Liver (tissue), 8 donors: ENCODE measurements at regions not wholly inside any gene's neighbourhood (a gene's known extent, or its start where the extent isn't known, plus 50 kb on each side); places are given as distances from the start of the nearest gene placed in this dataset.

Experiments
- DNase-seq: peaks from one replicate; pipeline ENCODE4 v3.0.0-alpha.2; 2017; ENCODE audit warnings: low spot score
- H3K27ac ChIP-seq, 2 donors: one replicate each; pipeline ENCODE4 v1.7.0; 2013; ENCODE audit warnings: inconsistent platforms in 2 of 2, low read length in 2 of 2, control low read depth in 1 of 2, low read depth in 1 of 2, mild to moderate bottlenecking in 1 of 2
- H3K27me3 ChIP-seq, 4 donors: one replicate each; pipeline versions ENCODE4 v1.6.1 to v1.7.0; 2013; ENCODE audit warnings: low read length in 3 of 4, inconsistent platforms in 1 of 4, mild to moderate bottlenecking in 1 of 4, moderate library complexity in 1 of 4; ENCODE audit not compliant: control insufficient read depth in 4 of 4, insufficient read depth in 4 of 4
- H3K36me3 ChIP-seq, 4 donors: one replicate each; pipeline versions ENCODE4 v1.6.1 to v1.7.0; 2013; ENCODE audit warnings: low read length in 3 of 4, mild to moderate bottlenecking in 3 of 4, low read depth in 1 of 4, moderate library complexity in 1 of 4; ENCODE audit not compliant: control insufficient read depth in 4 of 4, insufficient read depth in 3 of 4
- H3K4me1 ChIP-seq, 4 donors: one replicate each; pipeline versions ENCODE4 v1.6.1 to v1.7.0; 2013; ENCODE audit warnings: low read length in 3 of 4, mild to moderate bottlenecking in 3 of 4, moderate library complexity in 1 of 4; ENCODE audit not compliant: control insufficient read depth in 4 of 4, insufficient read depth in 4 of 4
- H3K4me3 ChIP-seq, 3 donors: one replicate each; pipeline versions ENCODE4 v1.6.1 to v1.7.0; 2013; ENCODE audit warnings: low read length in 3 of 3, control low read depth in 1 of 3, low read depth in 1 of 3, mild to moderate bottlenecking in 1 of 3
- H3K9ac ChIP-seq, 2 donors: one replicate each; pipeline ENCODE4 v1.7.0; 2013; ENCODE audit warnings: low read length in 2 of 2, mild to moderate bottlenecking in 2 of 2, moderate library complexity in 2 of 2, control low read depth in 1 of 2, low read depth in 1 of 2
- H3K9me3 ChIP-seq, 4 donors: one replicate each; pipeline versions ENCODE4 v1.6.1 to v1.7.0; 2013; ENCODE audit warnings: low read length in 3 of 4; ENCODE audit not compliant: control insufficient read depth in 4 of 4
- ATF3 ChIP-seq: IDR thresholded peaks from 2 replicates; pipeline ENCODE4 v1.6.1; 2016; ENCODE audit warnings: antibody characterized with exemption
- CTCF ChIP-seq: fragments of 150-350 bp; IDR thresholded peaks from 2 replicates; pipeline ENCODE4 v1.5.1; 2017; ENCODE audit warnings: improper control_type of control experiment, low read depth, low read length; ENCODE audit not compliant: missing input control
- EGR1 ChIP-seq, 2 donors: IDR thresholded peaks; 2 replicates each; pipeline ENCODE4 v1.6.1; 2016 to 2018; ENCODE audit warnings: antibody characterized with exemption in 2 of 2, low read depth in 2 of 2
- FOXA1 ChIP-seq: IDR thresholded peaks from 2 replicates; pipeline ENCODE4 v1.6.1; 2016; ENCODE audit warnings: antibody characterized with exemption
- FOXA2 ChIP-seq: IDR thresholded peaks from 2 replicates; pipeline ENCODE4 v1.6.1; 2016; ENCODE audit warnings: antibody characterized with exemption
- GABPA ChIP-seq, 2 donors: IDR thresholded peaks in 1 of 2; conservative IDR thresholded peaks in 1 of 2; 2 replicates each; pipeline ENCODE4 v1.6.1; 2016; ENCODE audit warnings: antibody characterized with exemption in 2 of 2, mild to moderate bottlenecking in 1 of 2, moderate library complexity in 1 of 2
- HNF4A ChIP-seq, 2 donors: conservative IDR thresholded peaks; 2 replicates each; pipeline ENCODE4 v1.6.1; 2016; ENCODE audit warnings: antibody characterized with exemption in 2 of 2, mild to moderate bottlenecking in 2 of 2
- HNF4G ChIP-seq: IDR thresholded peaks from 2 replicates; pipeline ENCODE4 v1.6.1; 2016; ENCODE audit warnings: antibody characterized with exemption
- JUND ChIP-seq, 2 donors: IDR thresholded peaks; 2 replicates each; pipeline ENCODE4 v1.6.1; 2016; ENCODE audit warnings: antibody characterized with exemption in 2 of 2
- MAX ChIP-seq: IDR thresholded peaks from 2 replicates; pipeline ENCODE4 v1.6.1; 2016; ENCODE audit warnings: antibody characterized with exemption
- NR2F2 ChIP-seq: IDR thresholded peaks from 2 replicates; pipeline ENCODE4 v1.6.1; 2016; ENCODE audit warnings: antibody characterized with exemption
- RAD21 ChIP-seq, 2 donors: IDR thresholded peaks; 2 replicates each; pipeline ENCODE4 v1.6.1; 2016; ENCODE audit warnings: antibody characterized with exemption in 2 of 2, mild to moderate bottlenecking in 2 of 2
- REST ChIP-seq: IDR thresholded peaks from 2 replicates; pipeline ENCODE4 v1.6.1; 2016; ENCODE audit warnings: antibody characterized with exemption, mild to moderate bottlenecking
- RXRA ChIP-seq, 2 donors: IDR thresholded peaks; 2 replicates each; pipeline ENCODE4 v1.6.1; 2017 to 2018; ENCODE audit warnings: antibody characterized with exemption in 2 of 2, mild to moderate bottlenecking in 1 of 2
- SP1 ChIP-seq: IDR thresholded peaks from 2 replicates; pipeline ENCODE4 v1.6.1; 2018; ENCODE audit warnings: antibody characterized with exemption, mild to moderate bottlenecking
- TAF1 ChIP-seq: conservative IDR thresholded peaks from 2 replicates; pipeline ENCODE4 v1.6.1; 2016; ENCODE audit warnings: antibody characterized with exemption, mild to moderate bottlenecking
- YY1 ChIP-seq: IDR thresholded peaks from 2 replicates; pipeline ENCODE4 v1.6.1; 2016; ENCODE audit warnings: antibody characterized with exemption, mild to moderate bottlenecking
- ZBTB33 ChIP-seq: IDR thresholded peaks from 2 replicates; pipeline ENCODE4 v1.6.1; 2016; ENCODE audit warnings: antibody characterized with exemption
- WGBS: extraction: QIAGEN DNeasy Blood & Tissue Kit; methylation state at CpG from one replicate; pipeline ENCODE4 v1.1.7; 2013; 5-methylcytosine and 5-hydroxymethylcytosine counted together
- donor health status: healthy.
- donor health status: healthy.
- donor health status: healthy.
- donor health status: healthy.
- donor health status: healthy.

- no peaks in the 10 kb centered on the region for H3K27me3 ChIP-seq
These were observed 399.8 kb downstream of the CDH7 start for GRCh38 chr18:66150650-66151049.

GRCh38 chr18:66143029-66143428 lies 392.2 kb downstream of the CDH7 start:
- WGBS: 58% methylated on average over 2 of the region's 2 CpGs
- Histone ChIP-seq H3K4me1 (no peaks in the 10 kb centered on the region), H3K36me3 (no peaks in the 10 kb centered on the region), H3K27me3 (peaks cover 0 to 4% (median 0%) of the 10 kb centered on the region in 4 donors), H3K4me3 (no peak overlapping the region), H3K9ac (no peak overlapping the region), H3K27ac (no peak overlapping the region), H3K9me3 (no peaks in the 10 kb centered on the region)
- TF ChIP-seq FOXA1 (no peak), HNF4G (no peak), CTCF (no peak), ZBTB33 (no peak), JUND (IDR thresholded peaks at IDR 0.05) (no peak), HNF4A (conservative IDR thresholded peaks at IDR 0.05) (no peak), REST (no peak), NR2F2 (no peak), MAX (no peak), ATF3 (no peak), FOXA2 (no peak), YY1 (no peak), RAD21 (IDR thresholded peaks at IDR 0.05) (no peak), RXRA (IDR thresholded peaks at IDR 0.05) (no peak), EGR1 (IDR thresholded peaks at IDR 0.05; ENCODE audit: low read depth in 2 of 2) (no peak), SP1 (no peak), TAF1 (no peak), GABPA (IDR thresholded peaks at IDR 0.05 in 1 of 2, conservative IDR thresholded peaks at IDR 0.05 in 1 of 2) (no peak)
- DNase-seq: no peak

More at GRCh38 chr18:66150650-66151049, 399.8 kb downstream of the CDH7 start:
- Histone ChIP-seq H3K36me3 (no peaks in the 10 kb centered on the region), H3K9me3 (no peaks in the 10 kb centered on the region), H3K4me1 (no peaks in the 10 kb centered on the region), H3K9ac (no peak overlapping the region), H3K4me3 (no peak overlapping the region), H3K27ac (no peak overlapping the region)
- no peak for TF ChIP-seq YY1
- no peak for TF ChIP-seq CTCF
- no peak for TF ChIP-seq GABPA (IDR thresholded peaks at IDR 0.05 in 1 of 2, conservative IDR thresholded peaks at IDR 0.05 in 1 of 2)
- TF ChIP-seq SP1: no peak
- no peak for TF ChIP-seq EGR1 (IDR thresholded peaks at IDR 0.05; ENCODE audit: low read depth in 2 of 2)
- 67% methylated on average over 1 of the region's 1 CpG for WGBS
- no peak for DNase-seq
